GM12878 (cell line): ENCODE measurements at regions not wholly inside any gene's neighbourhood (a gene's known extent, or its start where the extent isn't known, plus 50 kb on each side); places are given as distances from the start of the nearest gene placed in this dataset.

Experiments used
- ATAC-seq: fragments of 200-7000 bp; cut with Tn5 transposase; 3 replicates; pipeline ENCODE4 v1.9.1; 2020; ENCODE audit warnings: mild to moderate bottlenecking, moderate library complexity
- BruUV-seq: library from RNA; stranded (reverse); fragments of 400-500 nt; replicated peaks from 2 replicates; lab custom pipeline; 2021; lab: Mats Ljungman, UMichigan
- CTCF ChIA-PET: fragments of 300-600 bp; sonication (Branson Sonifier 250); formaldehyde crosslinking; extraction: SDS; loops from one replicate; lab custom pipeline; 2021; ENCODE audit warnings: inconsistent platforms; lab: Yijun Ruan, JAX
- POLR2A ChIA-PET: fragments of 350-600 bp; formaldehyde crosslinking; extraction: SDS; loops from one replicate; lab custom pipeline; 2021; ENCODE audit warnings: inconsistent platforms; lab: Charles Lee
- RAD21 ChIA-PET: fragments of 300-600 bp; sonication (Branson Sonifier 250); formaldehyde crosslinking; loops from one replicate; lab custom pipeline; 2023; ENCODE audit warnings: antibody characterized with exemption; ENCODE audit not compliant: unreplicated experiment; lab: Charles Lee
- SMC1A ChIA-PET: fragments of 300-600 bp; sonication (Branson Sonifier 250); formaldehyde crosslinking; loops from one replicate; lab custom pipeline; 2023; ENCODE audit not compliant: unreplicated experiment, uncharacterized antibody; lab: Charles Lee
- DNase-seq: peaks from one replicate; pipeline ENCODE4 v3.0.0-alpha.2; 2011; ENCODE audit warnings: low read depth, low spot score
- FAIRE-seq: peaks from 3 replicates; lab custom pipeline; 2011; peaks lifted over from hg19 to GRCh38; lab: Jason Lieb, UNC
- H2AFZ ChIP-seq: 2 replicates; pipeline ENCODE4 v1.6.0; 2011; ENCODE audit warnings: low read depth, low read length, control low read depth; ENCODE audit not compliant: control insufficient read depth
- H3K27ac ChIP-seq: 2 replicates; pipeline ENCODE4 v1.5.1; 2011; ENCODE audit warnings: control low read depth; ENCODE audit not compliant: control insufficient read depth, insufficient read depth
- H3K27me3 ChIP-seq, 2 experiments: replicated peaks in 1 of 2; 2 replicates each; pipeline versions ENCODE4 v1.6.0 to v1.6.1; 2011; ENCODE audit warnings: low read length in 1 of 2; ENCODE audit not compliant: control insufficient read depth in 2 of 2, insufficient read depth in 2 of 2
- H3K36me3 ChIP-seq, 2 experiments: 2 replicates each; pipeline ENCODE4 v1.5.1; 2011; ENCODE audit warnings: low read length in 1 of 2; ENCODE audit not compliant: control insufficient read depth in 2 of 2, insufficient read depth in 2 of 2
- H3K4me1 ChIP-seq: 2 replicates; pipeline ENCODE4 v1.6.1; 2011; ENCODE audit warnings: mild to moderate bottlenecking, low read length, moderate library complexity, mixed read lengths; ENCODE audit not compliant: control insufficient read depth, insufficient read depth
- H3K4me2 ChIP-seq: 2 replicates; pipeline ENCODE4 v1.6.0; 2011; ENCODE audit warnings: control low read depth; ENCODE audit not compliant: control insufficient read depth, insufficient read depth
- H3K4me3 ChIP-seq: fragments of 200-600 bp; sonication (generic); 2 replicates; pipeline ENCODE4 v1.5.1; 2016
- H3K79me2 ChIP-seq: 2 replicates; pipeline ENCODE4 v1.6.0; 2011; ENCODE audit warnings: low read length; ENCODE audit not compliant: control insufficient read depth, insufficient read depth
- H3K9ac ChIP-seq: 2 replicates; pipeline ENCODE4 v1.8.0; 2011; ENCODE audit warnings: low read length, control low read depth, mixed read lengths; ENCODE audit not compliant: control insufficient read depth, insufficient read depth
- H3K9me3 ChIP-seq: replicated peaks from 3 replicates; pipeline ENCODE4 v1.5.1; 2011; ENCODE audit warnings: mild to moderate bottlenecking, low read length; ENCODE audit not compliant: control insufficient read depth, insufficient read depth
- H4K20me1 ChIP-seq: 2 replicates; pipeline ENCODE4 v1.6.0; 2011; ENCODE audit not compliant: control insufficient read depth, insufficient read depth
- BCL3 ChIP-seq: IDR thresholded peaks from 2 replicates; pipeline ENCODE4 v1.6.1; 2011; ENCODE audit warnings: borderline replicate concordance, low read depth, mild to moderate bottlenecking, moderate library complexity, low read length; ENCODE audit not compliant: insufficient read depth, poor library complexity, severe bottlenecking
- BCLAF1 ChIP-seq: fragments of 450-650 bp; IDR thresholded peaks from 2 replicates; pipeline ENCODE4 v1.6.1; 2017; ENCODE audit warnings: antibody characterized with exemption, mild to moderate bottlenecking, moderate library complexity
- CEBPB ChIP-seq, 2 experiments: fragments of 150-350 bp in 1 of 2; IDR thresholded peaks; 2 replicates each; pipeline ENCODE4 v1.6.1; 2012 to 2014; ENCODE audit warnings: low read depth in 2 of 2, low read length in 2 of 2, borderline replicate concordance in 1 of 2, inconsistent platforms in 1 of 2
- CHD2 ChIP-seq: IDR thresholded peaks from 2 replicates; pipeline ENCODE4 v1.6.1; 2011; ENCODE audit warnings: low read depth, low read length, improper control_type of control experiment, borderline replicate concordance
- IRF4 ChIP-seq: IDR thresholded peaks from 2 replicates; pipeline ENCODE4 v1.6.1; 2011; ENCODE audit warnings: low read depth, low read length
- MLLT1 ChIP-seq: fragments of 450-650 bp; IDR thresholded peaks from 2 replicates; pipeline ENCODE4 v1.6.1; 2016; ENCODE audit warnings: mild to moderate bottlenecking
- PBX3 ChIP-seq: IDR thresholded peaks from 2 replicates; pipeline ENCODE4 v1.6.1; 2011; ENCODE audit warnings: mild to moderate bottlenecking, low read depth, low read length, moderate library complexity; ENCODE audit not compliant: insufficient replicate concordance
- PML ChIP-seq: IDR thresholded peaks from 2 replicates; pipeline ENCODE4 v1.6.1; 2012; ENCODE audit warnings: low read length, inconsistent platforms
- SP1 ChIP-seq: IDR thresholded peaks from one replicate; pipeline ENCODE4 v1.6.1; 2011; ENCODE audit warnings: low read depth, low read length
- STAT3 ChIP-seq: IDR thresholded peaks from 2 replicates; pipeline ENCODE4 v1.6.1; 2011; ENCODE audit warnings: low read depth, low read length, improper control_type of control experiment
- TCF3 ChIP-seq: IDR thresholded peaks from 2 replicates; pipeline ENCODE4 v1.6.1; 2012; ENCODE audit warnings: low read depth, mild to moderate bottlenecking, low read length, borderline replicate concordance; ENCODE audit not compliant: insufficient read depth
- ZBED1 ChIP-seq: IDR thresholded peaks from 2 replicates; pipeline ENCODE4 v1.6.1; 2016; ENCODE audit warnings: borderline replicate concordance
- ZNF384 ChIP-seq: IDR thresholded peaks from 2 replicates; pipeline ENCODE4 v1.6.1; 2012; ENCODE audit warnings: low read depth, mild to moderate bottlenecking, low read length, improper control_type of control experiment, borderline replicate concordance
- ZNF622 ChIP-seq: fragments of 450-650 bp; IDR thresholded peaks from 2 replicates; pipeline ENCODE4 v1.6.1; 2017; ENCODE audit warnings: mild to moderate bottlenecking, inconsistent platforms
- WGBS: methylation state at CpG from one replicate; pipeline ENCODE4 v1.1.6; 2016; ENCODE audit warnings: low lambda C conversion rate; ENCODE audit not compliant: insufficient replicate concordance, insufficient coverage; ENCODE audit errors: missing lambda C conversion rate; 5-methylcytosine and 5-hydroxymethylcytosine counted together
- in situ Hi-C: fragments of 300-500 bp; cut with MboI; formaldehyde crosslinking; loops from 9 replicates; pipeline ENCODE4 v1.14.3; 2018; ENCODE audit warnings: mixed read lengths
- intact Hi-C: fragments of 100-400 bp; cut with micrococcal nuclease; formaldehyde crosslinking; loops from one replicate; pipeline ENCODE4 v1.14.2; 2022; ENCODE audit not compliant: unreplicated experiment

- no peak for ATAC-seq
- ChIA-PET POLR2A (no interaction called here), CTCF (no interaction called here), RAD21 (no interaction called here), SMC1A (no interaction called here)
- no TSS peak for BruUV-seq
- WGBS, result 72% methylated on average over 4 of the region's 4 CpGs
- H3K9ac ChIP-seq, result no peak overlapping the region
- H3K36me3 ChIP-seq, result no peaks in the 10 kb centered on the region
- H3K27me3 ChIP-seq, result no peaks in the 10 kb centered on the region
- in situ Hi-C loops (no loop called here), intact Hi-C loops (no loop called here)
- H3K9me3 ChIP-seq, result no peaks in the 10 kb centered on the region
- H3K4me2 ChIP-seq, result no peak overlapping the region
- no peak for DNase-seq
- no peaks in the 10 kb centered on the region for H4K20me1 ChIP-seq
- no peak for FAIRE-seq
- no peaks in the 10 kb centered on the region for H3K79me2 ChIP-seq
- H2AFZ ChIP-seq, result no peak overlapping the region
- no peaks in the 10 kb centered on the region for H3K4me1 ChIP-seq
- H3K4me3 ChIP-seq, result no peak overlapping the region
- no peak for TF ChIP-seq SP1
- no peak for TF ChIP-seq IRF4
- no peak for TF ChIP-seq ZBED1
- TF ChIP-seq MLLT1, result no peak
- no peak for TF ChIP-seq TCF3
- TF ChIP-seq ZNF384, result no peak
- TF ChIP-seq PBX3, result no peak
- TF ChIP-seq ZNF622, result no peak
- TF ChIP-seq BCLAF1, result no peak
- TF ChIP-seq BCL3, result no peak
- no peak for TF ChIP-seq CHD2
- no peak for TF ChIP-seq CEBPB (IDR thresholded peaks at IDR 0.05; ENCODE audit: borderline replicate concordance in 1 of 2, low read depth in 2 of 2, low read length in 2 of 2)
- no peak for TF ChIP-seq PML
- no peak for TF ChIP-seq STAT3
- H3K27ac ChIP-seq, result no peak overlapping the region
These were observed 90.4 kb upstream of the RAB40AL start for GRCh38 chrX:102846544-102847236.
